Ureter (tissue), 1 donor: ENCODE measurements at regions not wholly inside any gene's neighbourhood (a gene's known extent, or its start where the extent isn't known, plus 50 kb on each side); places are given as distances from the start of the nearest gene placed in this dataset.
"Not testable (repeated sequence)": the region's sequence is repeated elsewhere in the genome, so short reads cannot be mapped to it uniquely, and the experiment has no call there.

Experiments used
- DNase-seq: peaks from one replicate; pipeline ENCODE4 v3.0.0-alpha.2; 2020; ENCODE audit warnings: low spot score
- donor health status: DM: yes; HTN: yes; CAD: no.

GRCh38 chr11:95650276-95650675 is 139.3 kb downstream of the FAM76B start:
- DNase-seq: no peak

GRCh38 chr11:95647871-95648270 is 141.7 kb downstream of the FAM76B start:
- DNase-seq: no peak

- DNase-seq: no peak
Measured at GRCh38 chr11:95647355-95647754, 142.2 kb downstream of the FAM76B start.

- DNase-seq: peak; percentile 50
Measured at GRCh38 chr11:95641495-95641894, 148.1 kb downstream of the FAM76B start.

GRCh38 chr11:95638501-95638900 is 151.1 kb downstream of the FAM76B start:
- no peak for DNase-seq

- DNase-seq: no peak
Measured at GRCh38 chr11:95625164-95625900, 164.2 kb downstream of the FAM76B start.

GRCh38 chr11:95616256-95616804 is 173.3 kb downstream of the FAM76B start:
- no peak for DNase-seq

- no peak for DNase-seq
Measured at GRCh38 chr11:95611827-95612226, 177.8 kb downstream of the FAM76B start.

- not testable (repeated sequence) for DNase-seq
Measured at GRCh38 chr11:95610185-95610584, 179.4 kb downstream of the FAM76B start.

GRCh38 chr11:95608093-95608492 is 181.5 kb downstream of the FAM76B start:
- no peak for DNase-seq

- DNase-seq: no peak
Measured at GRCh38 chr11:95606824-95607223, 182.8 kb downstream of the FAM76B start.

GRCh38 chr11:95605271-95605940 is 184.2 kb downstream of the FAM76B start:
- DNase-seq: no peak

- no peak for DNase-seq
Measured at GRCh38 chr11:95599959-95600586, 189.5 kb downstream of the FAM76B start.

GRCh38 chr11:95595973-95596489 is 193.6 kb downstream of the FAM76B start:
- no peak for DNase-seq

- DNase-seq: no peak
Measured at GRCh38 chr11:95595541-95595940, 194.0 kb downstream of the FAM76B start.

- no peak for DNase-seq
Measured at GRCh38 chr11:95593111-95593510, 196.5 kb downstream of the FAM76B start.

GRCh38 chr11:95592471-95592870 is 197.1 kb downstream of the FAM76B start:
- DNase-seq: no peak

GRCh38 chr11:95589893-95590612 is 199.5 kb downstream of the FAM76B start:
- no peak for DNase-seq

GRCh38 chr11:95588821-95589220 is 200.8 kb downstream of the FAM76B start:
- no peak for DNase-seq

- DNase-seq: no peak
Measured at GRCh38 chr11:95586661-95587060, 202.9 kb downstream of the FAM76B start.

- DNase-seq: no peak
Measured at GRCh38 chr11:95586155-95586554, 203.4 kb downstream of the FAM76B start.

- DNase-seq: no peak
Measured at GRCh38 chr11:95585752-95586077, 203.9 kb downstream of the FAM76B start.
